GM06990 (cell line): ENCODE measurements at regions not wholly inside any gene's neighbourhood (a gene's known extent, or its start where the extent isn't known, plus 50 kb on each side); places are given as distances from the start of the nearest gene placed in this dataset.

Source experiments
- DNase-seq: peaks from one replicate; pipeline ENCODE4 v3.0.0-alpha.2; 2011; ENCODE audit not compliant: insufficient read length; ENCODE audit errors: extremely low read depth
- H3K27me3 ChIP-seq: replicated peaks from 2 replicates; pipeline ENCODE4 v1.6.0; 2011; ENCODE audit warnings: low read length; ENCODE audit not compliant: control insufficient read depth, insufficient read depth
- H3K36me3 ChIP-seq: 2 replicates; pipeline ENCODE4 v1.5.1; 2011; ENCODE audit warnings: low read length; ENCODE audit not compliant: control insufficient read depth, insufficient read depth
- H3K4me3 ChIP-seq: replicated peaks from 2 replicates; pipeline ENCODE4 v1.5.1; 2011; ENCODE audit warnings: low read depth, mild to moderate bottlenecking, control low read depth, low read length
- TF ChIP-seq, protein P1 (sequence below): IDR thresholded peaks from 2 replicates; pipeline ENCODE4 v1.5.1; 2011; ENCODE audit warnings: low read length, control low read depth, mild to moderate bottlenecking, inconsistent platforms; ENCODE audit not compliant: insufficient read depth, poor library complexity, severe bottlenecking

- no peak overlapping the region for H3K4me3 ChIP-seq
- no peaks in the 10 kb centered on the region for H3K27me3 ChIP-seq
- no peaks in the 10 kb centered on the region for H3K36me3 ChIP-seq
- TF ChIP-seq, protein P1, sequence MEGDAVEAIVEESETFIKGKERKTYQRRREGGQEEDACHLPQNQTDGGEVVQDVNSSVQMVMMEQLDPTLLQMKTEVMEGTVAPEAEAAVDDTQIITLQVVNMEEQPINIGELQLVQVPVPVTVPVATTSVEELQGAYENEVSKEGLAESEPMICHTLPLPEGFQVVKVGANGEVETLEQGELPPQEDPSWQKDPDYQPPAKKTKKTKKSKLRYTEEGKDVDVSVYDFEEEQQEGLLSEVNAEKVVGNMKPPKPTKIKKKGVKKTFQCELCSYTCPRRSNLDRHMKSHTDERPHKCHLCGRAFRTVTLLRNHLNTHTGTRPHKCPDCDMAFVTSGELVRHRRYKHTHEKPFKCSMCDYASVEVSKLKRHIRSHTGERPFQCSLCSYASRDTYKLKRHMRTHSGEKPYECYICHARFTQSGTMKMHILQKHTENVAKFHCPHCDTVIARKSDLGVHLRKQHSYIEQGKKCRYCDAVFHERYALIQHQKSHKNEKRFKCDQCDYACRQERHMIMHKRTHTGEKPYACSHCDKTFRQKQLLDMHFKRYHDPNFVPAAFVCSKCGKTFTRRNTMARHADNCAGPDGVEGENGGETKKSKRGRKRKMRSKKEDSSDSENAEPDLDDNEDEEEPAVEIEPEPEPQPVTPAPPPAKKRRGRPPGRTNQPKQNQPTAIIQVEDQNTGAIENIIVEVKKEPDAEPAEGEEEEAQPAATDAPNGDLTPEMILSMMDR = no peak
- DNase-seq = no peak
Measured at GRCh38 chr15:62719316-62719715, 323.2 kb upstream of the TPM1 start.

DNA sequence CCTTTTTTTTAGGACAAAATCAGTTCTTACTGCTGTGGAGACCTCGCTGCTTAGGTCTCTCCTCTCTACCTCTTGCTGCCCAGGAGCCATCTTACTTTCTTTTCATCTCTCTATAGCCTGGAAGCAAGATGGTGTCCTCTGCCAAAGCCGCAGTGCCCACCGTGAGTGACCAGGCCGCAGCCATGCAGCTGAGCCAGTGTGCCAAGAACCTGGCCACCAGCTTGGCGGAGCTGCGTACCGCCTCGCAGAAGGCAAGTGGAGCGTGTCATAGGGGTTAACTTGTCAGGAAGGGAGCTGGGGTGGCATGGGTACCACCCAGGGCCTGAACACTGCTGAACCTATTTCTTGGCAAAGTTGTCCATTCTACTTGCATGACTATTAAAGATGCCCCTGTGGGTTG is 320.3 kb upstream of the TPM1 start:
- TF ChIP-seq, protein P1 = no peak
- Histone ChIP-seq H3K27me3 (no peaks in the 10 kb centered on the region), H3K4me3 (no peak overlapping the region), H3K36me3 (no peaks in the 10 kb centered on the region)
- DNase-seq = no peak

- H3K36me3 ChIP-seq = no peaks in the 10 kb centered on the region
- TF ChIP-seq, protein P1 = no peak
- DNase-seq = no peak
- H3K27me3 ChIP-seq = no peaks in the 10 kb centered on the region
- no peak overlapping the region for H3K4me3 ChIP-seq
Measured at GRCh38 chr15:62726461-62726860, 316.1 kb upstream of the TPM1 start.

- no peaks in the 10 kb centered on the region for H3K36me3 ChIP-seq
- TF ChIP-seq, protein P1 = no peak
- no peak for DNase-seq
- no peaks in the 10 kb centered on the region for H3K27me3 ChIP-seq
- no peak overlapping the region for H3K4me3 ChIP-seq
Measured at GRCh38 chr15:62727501-62727900, 315.0 kb upstream of the TPM1 start.

DNA sequence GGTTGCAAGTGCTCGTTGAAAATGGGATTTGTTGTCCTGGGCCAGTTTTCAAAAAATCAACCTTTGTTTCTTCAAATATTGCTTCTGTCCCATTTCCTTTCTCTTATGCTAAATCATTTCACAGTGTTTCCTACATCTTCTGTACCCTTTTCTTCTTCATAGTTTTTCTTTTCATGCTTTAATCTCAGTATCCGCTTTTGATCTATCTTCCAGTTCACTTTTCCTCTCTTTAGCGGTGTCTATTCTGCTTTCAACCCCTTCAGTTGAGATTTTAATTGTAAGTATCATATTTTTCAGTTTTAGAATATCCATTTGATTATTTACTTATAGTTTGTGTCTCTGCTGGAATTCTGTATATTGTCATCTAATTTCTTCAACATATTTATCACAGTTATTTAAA is 311.7 kb upstream of the TPM1 start:
- DNase-seq = no peak
- TF ChIP-seq, protein P1 = no peak
- Histone ChIP-seq H3K4me3 (no peak overlapping the region), H3K27me3 (no peaks in the 10 kb centered on the region), H3K36me3 (no peaks in the 10 kb centered on the region)

- Histone ChIP-seq H3K27me3 (no peaks in the 10 kb centered on the region), H3K4me3 (no peak overlapping the region), H3K36me3 (no peaks in the 10 kb centered on the region)
- TF ChIP-seq, protein P1 = no peak
- DNase-seq = no peak
Measured at GRCh38 chr15:62732078-62732477, 310.5 kb upstream of the TPM1 start.
